WTC11 (cell line): ENCODE measurements at regions not wholly inside any gene's neighbourhood (a gene's known extent, or its start where the extent isn't known, plus 50 kb on each side); places are given as distances from the start of the nearest gene placed in this dataset.

Experiments used
- ATAC-seq: fragments of 200-7000 bp; cut with Tn5 transposase; 2 replicates; pipeline ENCODE4 v1.10.0; 2021; ENCODE audit warnings: mild to moderate bottlenecking, moderate library complexity
- CTCF ChIA-PET: fragments of 300-600 bp; sonication (Branson Sonifier 250); formaldehyde crosslinking; loops from one replicate; lab custom pipeline; 2021; ENCODE audit warnings: antibody characterized with exemption; lab: Charles Lee
- POLR2A ChIA-PET: fragments of 350-600 bp; sonication (Branson Sonifier 250); formaldehyde crosslinking; loops from one replicate; lab custom pipeline; 2021; ENCODE audit warnings: antibody characterized with exemption; lab: Charles Lee
- DNase-seq: peaks from one replicate; pipeline ENCODE4 v3.0.0; 2021; ENCODE audit warnings: low spot score
- H3K27ac Mint-ChIP-seq: 2 replicates; pipeline ENCODE4 v1.8.0; 2021; ENCODE audit warnings: mixed read lengths
- H3K27me3 Mint-ChIP-seq: 2 replicates; pipeline ENCODE4 v1.8.0; 2021; ENCODE audit warnings: low read depth, mild to moderate bottlenecking, moderate library complexity, mixed read lengths
- H3K36me3 Mint-ChIP-seq: 2 replicates; pipeline ENCODE4 v1.8.0; 2021; ENCODE audit warnings: mixed read lengths
- H3K4me1 Mint-ChIP-seq: 2 replicates; pipeline ENCODE4 v1.8.0; 2022; ENCODE audit warnings: mixed read lengths
- H3K4me3 Mint-ChIP-seq: 2 replicates; pipeline ENCODE4 v1.8.0; 2021; ENCODE audit warnings: mild to moderate bottlenecking, moderate library complexity, mixed read lengths
- H3K9me3 Mint-ChIP-seq: 2 replicates; pipeline ENCODE4 v1.8.0; 2021; ENCODE audit warnings: mixed read lengths
- CREB1 ChIP-seq: sonication (generic); formaldehyde crosslinking; IDR thresholded peaks from 2 replicates; pipeline ENCODE4 v1.8.0; 2023; ENCODE audit warnings: mild to moderate bottlenecking, missing genetic modification reagents
- CREM ChIP-seq: sonication (generic); formaldehyde crosslinking; IDR thresholded peaks from 2 replicates; pipeline ENCODE4 v1.8.1; 2022; ENCODE audit warnings: mild to moderate bottlenecking, missing genetic modification reagents, moderate library complexity
- ELF4 ChIP-seq: sonication (generic); formaldehyde crosslinking; IDR thresholded peaks from 2 replicates; pipeline ENCODE4 v1.8.1; 2022; ENCODE audit warnings: low read depth, mild to moderate bottlenecking, moderate library complexity, missing genetic modification reagents
- FOXK1 ChIP-seq: sonication (generic); formaldehyde crosslinking; IDR thresholded peaks from 2 replicates; pipeline ENCODE4 v1.8.0; 2022; ENCODE audit warnings: mild to moderate bottlenecking, moderate library complexity, missing genetic modification reagents
- JAZF1 ChIP-seq: fragments of 250-450 bp; sonication (Bioruptor Pico); IDR thresholded peaks from 2 replicates; pipeline ENCODE4 v1.9.0; 2021; ENCODE audit warnings: moderate library complexity, mild to moderate bottlenecking, inconsistent platforms
- MYBL2 ChIP-seq: sonication (generic); formaldehyde crosslinking; IDR thresholded peaks from 2 replicates; pipeline ENCODE4 v1.8.1; 2023; ENCODE audit warnings: mild to moderate bottlenecking, moderate library complexity, missing genetic modification reagents
- NFE2L1 ChIP-seq: sonication (generic); formaldehyde crosslinking; IDR thresholded peaks from 2 replicates; pipeline ENCODE4 v1.8.1; 2023; ENCODE audit warnings: missing genetic modification reagents
- NR1H2 ChIP-seq: sonication (generic); formaldehyde crosslinking; IDR thresholded peaks from 2 replicates; pipeline ENCODE4 v1.9.0; 2021; ENCODE audit warnings: mild to moderate bottlenecking, moderate library complexity, missing genetic modification reagents
- SMAD4 ChIP-seq: sonication (generic); formaldehyde crosslinking; IDR thresholded peaks from 2 replicates; pipeline ENCODE4 v1.8.0; 2022; ENCODE audit warnings: mild to moderate bottlenecking, missing genetic modification reagents
- TCF7 ChIP-seq: sonication (generic); formaldehyde crosslinking; IDR thresholded peaks from 2 replicates; pipeline ENCODE4 v1.8.0; 2022; ENCODE audit warnings: mild to moderate bottlenecking, low read depth, missing genetic modification reagents, moderate library complexity
- TEAD4 ChIP-seq: sonication (generic); formaldehyde crosslinking; IDR thresholded peaks from 2 replicates; pipeline ENCODE4 v1.8.0; 2022; ENCODE audit warnings: mild to moderate bottlenecking, missing genetic modification reagents
- ZNF317 ChIP-seq: sonication (generic); formaldehyde crosslinking; IDR thresholded peaks from 2 replicates; pipeline ENCODE4 v1.8.1; 2023; ENCODE audit warnings: low read depth, mild to moderate bottlenecking, moderate library complexity, missing genetic modification reagents, borderline replicate concordance
- ZNF671 ChIP-seq: fragments of 250-450 bp; sonication (Bioruptor Pico); IDR thresholded peaks from 2 replicates; pipeline ENCODE4 v1.8.0; 2021; ENCODE audit warnings: mild to moderate bottlenecking
- TF ChIP-seq, protein P1 (sequence below): sonication (generic); formaldehyde crosslinking; conservative IDR thresholded peaks from 2 replicates; pipeline ENCODE4 v1.8.1; 2023; ENCODE audit warnings: mild to moderate bottlenecking, low read depth, missing genetic modification reagents, moderate library complexity
- TF ChIP-seq, protein P2 (sequence below): sonication (generic); formaldehyde crosslinking; IDR thresholded peaks from 2 replicates; pipeline ENCODE4 v1.8.1; 2022; ENCODE audit warnings: missing genetic modification reagents, borderline replicate concordance
- TF ChIP-seq, protein P3 (sequence below): sonication (generic); formaldehyde crosslinking; IDR thresholded peaks from 2 replicates; pipeline ENCODE4 v1.8.1; 2023; ENCODE audit warnings: mild to moderate bottlenecking, missing genetic modification reagents, moderate library complexity
- TF ChIP-seq, protein P4 (sequence below): sonication (generic); formaldehyde crosslinking; IDR thresholded peaks from 2 replicates; pipeline ENCODE4 v1.8.1; 2023; ENCODE audit warnings: mild to moderate bottlenecking, missing genetic modification reagents, moderate library complexity
- TF ChIP-seq, protein P5 (sequence below): fragments of 250-450 bp; sonication (Bioruptor Pico); conservative IDR thresholded peaks from 2 replicates; pipeline ENCODE4 v1.9.0; 2021; ENCODE audit warnings: mild to moderate bottlenecking
- TF ChIP-seq, protein P6 (sequence below): fragments of 200-600 bp; IDR thresholded peaks from 2 replicates; pipeline ENCODE4 v1.8.0; 2022; ENCODE audit warnings: antibody characterized with exemption
- TF ChIP-seq, protein P7 (sequence below): sonication (generic); formaldehyde crosslinking; IDR thresholded peaks from 2 replicates; pipeline ENCODE4 v1.8.1; 2022; ENCODE audit warnings: low read depth, mild to moderate bottlenecking, moderate library complexity, missing genetic modification reagents, borderline replicate concordance

DNA sequence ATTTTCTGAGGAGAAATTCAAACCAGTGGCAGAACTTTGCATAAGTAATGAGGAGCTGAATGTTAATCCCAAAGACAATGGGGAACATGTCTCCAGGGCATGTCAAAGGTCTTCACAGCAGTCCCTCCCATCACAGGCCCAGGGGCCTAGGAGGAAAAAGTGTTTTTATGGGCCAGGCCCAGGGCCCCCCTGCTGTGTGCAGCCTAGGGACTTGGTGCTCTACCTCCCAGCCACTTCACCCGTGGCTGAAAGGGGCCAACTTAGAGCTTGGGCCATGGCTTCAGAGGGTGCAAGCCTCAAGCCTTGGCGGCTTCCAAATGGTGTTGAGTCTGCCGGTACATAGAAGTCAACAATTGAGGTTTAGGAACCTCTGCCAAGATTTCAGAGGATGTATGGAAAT lies 854.0 kb downstream of the LRRIQ3 start:
- no peak overlapping the region for H3K27ac Mint-ChIP-seq
- H3K36me3 Mint-ChIP-seq, result peaks cover 20% of the 10 kb centered on the region
- peaks cover 26% of the 10 kb centered on the region for H3K9me3 Mint-ChIP-seq
- TF ChIP-seq SMAD4, result no peak
- TF ChIP-seq, protein P1, sequence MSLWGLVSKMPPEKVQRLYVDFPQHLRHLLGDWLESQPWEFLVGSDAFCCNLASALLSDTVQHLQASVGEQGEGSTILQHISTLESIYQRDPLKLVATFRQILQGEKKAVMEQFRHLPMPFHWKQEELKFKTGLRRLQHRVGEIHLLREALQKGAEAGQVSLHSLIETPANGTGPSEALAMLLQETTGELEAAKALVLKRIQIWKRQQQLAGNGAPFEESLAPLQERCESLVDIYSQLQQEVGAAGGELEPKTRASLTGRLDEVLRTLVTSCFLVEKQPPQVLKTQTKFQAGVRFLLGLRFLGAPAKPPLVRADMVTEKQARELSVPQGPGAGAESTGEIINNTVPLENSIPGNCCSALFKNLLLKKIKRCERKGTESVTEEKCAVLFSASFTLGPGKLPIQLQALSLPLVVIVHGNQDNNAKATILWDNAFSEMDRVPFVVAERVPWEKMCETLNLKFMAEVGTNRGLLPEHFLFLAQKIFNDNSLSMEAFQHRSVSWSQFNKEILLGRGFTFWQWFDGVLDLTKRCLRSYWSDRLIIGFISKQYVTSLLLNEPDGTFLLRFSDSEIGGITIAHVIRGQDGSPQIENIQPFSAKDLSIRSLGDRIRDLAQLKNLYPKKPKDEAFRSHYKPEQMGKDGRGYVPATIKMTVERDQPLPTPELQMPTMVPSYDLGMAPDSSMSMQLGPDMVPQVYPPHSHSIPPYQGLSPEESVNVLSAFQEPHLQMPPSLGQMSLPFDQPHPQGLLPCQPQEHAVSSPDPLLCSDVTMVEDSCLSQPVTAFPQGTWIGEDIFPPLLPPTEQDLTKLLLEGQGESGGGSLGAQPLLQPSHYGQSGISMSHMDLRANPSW (CRISPR knock-in tag), result no peak
- TF ChIP-seq JAZF1 (CRISPR knock-in tag), result no peak
- TF ChIP-seq, protein P2, sequence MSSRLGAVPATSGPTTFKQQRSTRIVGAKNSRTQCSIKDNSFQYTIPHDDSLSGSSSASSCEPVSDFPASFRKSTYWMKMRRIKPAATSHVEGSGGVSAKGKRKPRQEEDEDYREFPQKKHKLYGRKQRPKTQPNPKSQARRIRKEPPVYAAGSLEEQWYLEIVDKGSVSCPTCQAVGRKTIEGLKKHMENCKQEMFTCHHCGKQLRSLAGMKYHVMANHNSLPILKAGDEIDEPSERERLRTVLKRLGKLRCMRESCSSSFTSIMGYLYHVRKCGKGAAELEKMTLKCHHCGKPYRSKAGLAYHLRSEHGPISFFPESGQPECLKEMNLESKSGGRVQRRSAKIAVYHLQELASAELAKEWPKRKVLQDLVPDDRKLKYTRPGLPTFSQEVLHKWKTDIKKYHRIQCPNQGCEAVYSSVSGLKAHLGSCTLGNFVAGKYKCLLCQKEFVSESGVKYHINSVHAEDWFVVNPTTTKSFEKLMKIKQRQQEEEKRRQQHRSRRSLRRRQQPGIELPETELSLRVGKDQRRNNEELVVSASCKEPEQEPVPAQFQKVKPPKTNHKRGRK (CRISPR knock-in tag), result no peak
- no peak for TF ChIP-seq CREB1 (CRISPR knock-in tag)
- no peak for TF ChIP-seq ZNF317 (CRISPR knock-in tag)
- no peak for TF ChIP-seq NFE2L1 (CRISPR knock-in tag)
- TF ChIP-seq CREM (CRISPR knock-in tag), result no peak
- TF ChIP-seq MYBL2 (CRISPR knock-in tag), result no peak
- TF ChIP-seq, protein P3, sequence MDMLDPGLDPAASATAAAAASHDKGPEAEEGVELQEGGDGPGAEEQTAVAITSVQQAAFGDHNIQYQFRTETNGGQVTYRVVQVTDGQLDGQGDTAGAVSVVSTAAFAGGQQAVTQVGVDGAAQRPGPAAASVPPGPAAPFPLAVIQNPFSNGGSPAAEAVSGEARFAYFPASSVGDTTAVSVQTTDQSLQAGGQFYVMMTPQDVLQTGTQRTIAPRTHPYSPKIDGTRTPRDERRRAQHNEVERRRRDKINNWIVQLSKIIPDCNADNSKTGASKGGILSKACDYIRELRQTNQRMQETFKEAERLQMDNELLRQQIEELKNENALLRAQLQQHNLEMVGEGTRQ (CRISPR knock-in tag), result no peak
- no peak for TF ChIP-seq ZNF671
- no peak for ATAC-seq
- no peak for DNase-seq
- H3K4me3 Mint-ChIP-seq, result no peak overlapping the region
- POLR2A ChIA-PET, result no interaction called here
- CTCF ChIA-PET, result no interaction called here
- H3K27me3 Mint-ChIP-seq, result no peaks in the 10 kb centered on the region
- H3K4me1 Mint-ChIP-seq, result no peaks in the 10 kb centered on the region

DNA sequence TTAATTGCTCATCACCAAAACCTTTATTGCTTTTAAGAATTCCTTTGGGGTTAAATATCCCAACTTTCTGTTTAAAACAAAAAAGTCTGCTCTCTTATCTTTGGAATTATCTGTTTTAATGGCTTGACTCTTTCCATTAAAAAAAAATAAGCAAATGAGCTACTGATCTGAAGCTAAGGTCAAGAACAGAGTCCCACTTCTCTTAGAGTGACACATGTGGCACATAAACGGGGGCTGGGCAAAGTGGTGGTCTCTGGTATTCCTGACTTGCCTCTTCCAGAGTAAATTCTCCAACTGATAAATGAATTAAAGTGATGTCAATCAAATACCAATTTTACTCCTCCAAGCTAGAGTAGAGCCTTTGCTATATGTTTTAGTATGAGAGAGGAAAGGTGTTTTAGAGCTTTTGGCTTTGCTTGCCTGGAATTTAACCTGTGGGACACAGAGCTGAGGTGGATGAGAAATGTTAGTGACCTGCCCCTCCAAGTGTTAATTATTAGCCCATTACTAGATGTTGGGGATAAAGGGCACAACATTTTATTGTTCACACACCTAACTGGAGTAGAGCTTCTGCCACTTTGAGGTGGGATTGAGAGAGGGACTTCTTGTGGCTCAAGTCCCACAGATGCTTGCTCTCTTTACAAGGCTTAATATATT lies 864.0 kb downstream of the LRRIQ3 start:
- ChIA-PET POLR2A (no interaction called here), CTCF (no interaction called here)

More for the DNA sequence above, 864.0 kb downstream of the LRRIQ3 start:
- TF ChIP-seq ELF4 (CRISPR knock-in tag), result no peak
- TF ChIP-seq, protein P4, sequence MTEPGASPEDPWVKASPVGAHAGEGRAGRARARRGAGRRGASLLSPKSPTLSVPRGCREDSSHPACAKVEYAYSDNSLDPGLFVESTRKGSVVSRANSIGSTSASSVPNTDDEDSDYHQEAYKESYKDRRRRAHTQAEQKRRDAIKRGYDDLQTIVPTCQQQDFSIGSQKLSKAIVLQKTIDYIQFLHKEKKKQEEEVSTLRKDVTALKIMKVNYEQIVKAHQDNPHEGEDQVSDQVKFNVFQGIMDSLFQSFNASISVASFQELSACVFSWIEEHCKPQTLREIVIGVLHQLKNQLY (CRISPR knock-in tag), result no peak
- TF ChIP-seq FOXK1 (CRISPR knock-in tag), result no peak
- no peak for TF ChIP-seq TCF7
- TF ChIP-seq NR1H2 (CRISPR knock-in tag), result no peak
- TF ChIP-seq, protein P5, sequence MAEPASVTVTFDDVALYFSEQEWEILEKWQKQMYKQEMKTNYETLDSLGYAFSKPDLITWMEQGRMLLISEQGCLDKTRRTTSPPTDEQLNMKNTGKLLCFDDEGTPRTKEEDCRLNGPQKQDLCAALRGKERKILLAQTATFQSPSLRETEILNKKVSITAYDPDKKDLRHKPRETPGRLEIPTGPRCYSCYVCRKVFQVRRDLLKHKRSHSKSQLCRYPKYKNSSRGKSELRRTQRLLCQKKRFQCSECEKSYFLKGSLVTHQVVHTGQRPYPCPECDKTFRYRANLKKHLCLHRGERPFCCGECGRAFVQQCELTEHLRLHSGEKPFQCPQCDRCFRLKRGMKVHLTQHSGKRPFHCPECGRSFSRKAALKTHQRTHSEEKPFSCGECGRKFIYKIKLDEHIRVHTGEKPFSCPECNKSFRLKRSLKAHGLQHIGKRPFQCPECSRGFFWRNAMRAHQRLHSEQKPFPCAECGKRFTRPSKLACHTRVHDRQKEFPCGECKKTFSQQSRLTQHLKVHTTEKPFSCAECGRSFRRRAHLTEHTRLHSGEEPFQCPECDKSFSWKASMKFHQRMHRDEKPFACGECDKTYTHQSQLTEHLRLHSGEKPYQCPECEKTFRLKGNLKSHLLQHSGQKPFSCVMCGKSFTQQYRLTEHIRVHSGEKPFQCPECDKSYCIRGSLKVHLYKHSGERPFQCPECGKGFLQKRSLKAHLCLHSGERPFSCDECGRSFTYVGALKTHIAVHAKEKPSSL (CRISPR knock-in tag), result no peak
- no peak for TF ChIP-seq SMAD4
- TF ChIP-seq ZNF317 (CRISPR knock-in tag), result no peak
- TF ChIP-seq, protein P2 (CRISPR knock-in tag), result no peak
- no peak for TF ChIP-seq TEAD4 (CRISPR knock-in tag)
- TF ChIP-seq, protein P6, sequence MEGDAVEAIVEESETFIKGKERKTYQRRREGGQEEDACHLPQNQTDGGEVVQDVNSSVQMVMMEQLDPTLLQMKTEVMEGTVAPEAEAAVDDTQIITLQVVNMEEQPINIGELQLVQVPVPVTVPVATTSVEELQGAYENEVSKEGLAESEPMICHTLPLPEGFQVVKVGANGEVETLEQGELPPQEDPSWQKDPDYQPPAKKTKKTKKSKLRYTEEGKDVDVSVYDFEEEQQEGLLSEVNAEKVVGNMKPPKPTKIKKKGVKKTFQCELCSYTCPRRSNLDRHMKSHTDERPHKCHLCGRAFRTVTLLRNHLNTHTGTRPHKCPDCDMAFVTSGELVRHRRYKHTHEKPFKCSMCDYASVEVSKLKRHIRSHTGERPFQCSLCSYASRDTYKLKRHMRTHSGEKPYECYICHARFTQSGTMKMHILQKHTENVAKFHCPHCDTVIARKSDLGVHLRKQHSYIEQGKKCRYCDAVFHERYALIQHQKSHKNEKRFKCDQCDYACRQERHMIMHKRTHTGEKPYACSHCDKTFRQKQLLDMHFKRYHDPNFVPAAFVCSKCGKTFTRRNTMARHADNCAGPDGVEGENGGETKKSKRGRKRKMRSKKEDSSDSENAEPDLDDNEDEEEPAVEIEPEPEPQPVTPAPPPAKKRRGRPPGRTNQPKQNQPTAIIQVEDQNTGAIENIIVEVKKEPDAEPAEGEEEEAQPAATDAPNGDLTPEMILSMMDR, result no peak
- TF ChIP-seq, protein P7, sequence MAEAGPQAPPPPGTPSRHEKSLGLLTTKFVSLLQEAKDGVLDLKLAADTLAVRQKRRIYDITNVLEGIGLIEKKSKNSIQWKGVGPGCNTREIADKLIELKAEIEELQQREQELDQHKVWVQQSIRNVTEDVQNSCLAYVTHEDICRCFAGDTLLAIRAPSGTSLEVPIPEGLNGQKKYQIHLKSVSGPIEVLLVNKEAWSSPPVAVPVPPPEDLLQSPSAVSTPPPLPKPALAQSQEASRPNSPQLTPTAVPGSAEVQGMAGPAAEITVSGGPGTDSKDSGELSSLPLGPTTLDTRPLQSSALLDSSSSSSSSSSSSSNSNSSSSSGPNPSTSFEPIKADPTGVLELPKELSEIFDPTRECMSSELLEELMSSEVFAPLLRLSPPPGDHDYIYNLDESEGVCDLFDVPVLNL (CRISPR knock-in tag), result no peak
- TF ChIP-seq, all 79 proteins: peak for 0
- H3K27ac Mint-ChIP-seq, result no peak overlapping the region
- DNase-seq (no peak), ATAC-seq (no peak)
- no peaks in the 10 kb centered on the region; the same call in 1 of the 2 replicates for H3K27me3 Mint-ChIP-seq
- H3K4me1 Mint-ChIP-seq, result no peaks in the 10 kb centered on the region
- peaks cover 23% of the 10 kb centered on the region for H3K9me3 Mint-ChIP-seq
- H3K4me3 Mint-ChIP-seq, result no peak overlapping the region
- peaks cover 14% of the 10 kb centered on the region for H3K36me3 Mint-ChIP-seq
